Neural progenitor cell (in vitro differentiated cells): ENCODE measurements at regions not wholly inside any gene's neighbourhood (a gene's known extent, or its start where the extent isn't known, plus 50 kb on each side); places are given as distances from the start of the nearest gene placed in this dataset.

Source experiments
- DNase-seq: peaks from one replicate; pipeline ENCODE4 v3.0.0-alpha.2; 2016; ENCODE audit warnings: low spot score
- H2AFZ ChIP-seq: fragments of 200-600 bp; sonication (generic); replicated peaks from 2 replicates; pipeline ENCODE4 v1.6.1; 2016; ENCODE audit warnings: antibody characterized with exemption
- H3F3A ChIP-seq: fragments of 200-600 bp; sonication (generic); 2 replicates; pipeline ENCODE4 v1.6.1; 2016; ENCODE audit warnings: antibody characterized with exemption, low read depth
- H3K27ac ChIP-seq: fragments of 200-600 bp; sonication (generic); 2 replicates; pipeline ENCODE4 v1.5.1; 2016; ENCODE audit warnings: mild to moderate bottlenecking
- H3K27me3 ChIP-seq: fragments of 200-600 bp; sonication (generic); 2 replicates; pipeline ENCODE4 v1.6.1; 2016; ENCODE audit warnings: mild to moderate bottlenecking, moderate library complexity
- H3K36me3 ChIP-seq: fragments of 200-600 bp; sonication (generic); 2 replicates; pipeline ENCODE4 v1.5.1; 2016
- H3K4me1 ChIP-seq: fragments of 200-600 bp; sonication (generic); 2 replicates; pipeline ENCODE4 v1.6.1; 2016; ENCODE audit warnings: mixed run types
- H3K4me2 ChIP-seq: fragments of 200-600 bp; sonication (generic); 2 replicates; pipeline ENCODE4 v1.6.1; 2016
- H3K4me3 ChIP-seq: fragments of 200-600 bp; sonication (generic); 2 replicates; pipeline ENCODE4 v1.5.1; 2016
- H3K79me2 ChIP-seq: fragments of 200-600 bp; sonication (generic); 2 replicates; pipeline ENCODE4 v1.6.1; 2016; ENCODE audit warnings: low read depth
- H3K9ac ChIP-seq: fragments of 200-600 bp; sonication (generic); 2 replicates; pipeline ENCODE4 v1.6.1; 2016
- H3K9me3 ChIP-seq: fragments of 200-600 bp; sonication (generic); 2 replicates; pipeline ENCODE4 v1.5.1; 2016; ENCODE audit warnings: low read depth
- H4K20me1 ChIP-seq: fragments of 200-600 bp; sonication (generic); 2 replicates; pipeline ENCODE4 v1.6.1; 2016; ENCODE audit warnings: low read depth
- H3K27ac Mint-ChIP-seq: 3 replicates; pipeline ENCODE4 v1.8.0; 2021; ENCODE audit warnings: mixed read lengths
- H3K27me3 Mint-ChIP-seq: 2 replicates; pipeline ENCODE4 v1.8.0; 2022; ENCODE audit warnings: low read depth, mild to moderate bottlenecking, inconsistent platforms, moderate library complexity, mixed read lengths; ENCODE audit not compliant: insufficient read depth
- H3K36me3 Mint-ChIP-seq: 3 replicates; pipeline ENCODE4 v1.8.0; 2021; ENCODE audit warnings: mixed read lengths
- H3K4me1 Mint-ChIP-seq: 3 replicates; pipeline ENCODE4 v1.8.0; 2021; ENCODE audit warnings: mixed read lengths
- H3K4me3 Mint-ChIP-seq: 3 replicates; pipeline ENCODE4 v1.8.0; 2021; ENCODE audit warnings: mild to moderate bottlenecking, moderate library complexity, mixed read lengths
- H3K9me3 Mint-ChIP-seq: 3 replicates; pipeline ENCODE4 v1.8.0; 2020; ENCODE audit warnings: mixed read lengths
- EZH2 ChIP-seq: fragments of 200-600 bp; sonication (generic); IDR thresholded peaks from 2 replicates; pipeline ENCODE4 v1.6.1; 2017; ENCODE audit warnings: antibody characterized with exemption, mild to moderate bottlenecking, moderate library complexity
- EZH2phosphoT487 ChIP-seq: fragments of 200-600 bp; sonication (generic); IDR thresholded peaks from 2 replicates; pipeline ENCODE4 v1.6.1; 2017; ENCODE audit warnings: antibody characterized with exemption
- TF ChIP-seq, protein P1 (sequence below): fragments of 200-600 bp; sonication (generic); IDR thresholded peaks from 2 replicates; pipeline ENCODE4 v1.5.1; 2017; ENCODE audit warnings: antibody characterized with exemption, mild to moderate bottlenecking

DNA sequence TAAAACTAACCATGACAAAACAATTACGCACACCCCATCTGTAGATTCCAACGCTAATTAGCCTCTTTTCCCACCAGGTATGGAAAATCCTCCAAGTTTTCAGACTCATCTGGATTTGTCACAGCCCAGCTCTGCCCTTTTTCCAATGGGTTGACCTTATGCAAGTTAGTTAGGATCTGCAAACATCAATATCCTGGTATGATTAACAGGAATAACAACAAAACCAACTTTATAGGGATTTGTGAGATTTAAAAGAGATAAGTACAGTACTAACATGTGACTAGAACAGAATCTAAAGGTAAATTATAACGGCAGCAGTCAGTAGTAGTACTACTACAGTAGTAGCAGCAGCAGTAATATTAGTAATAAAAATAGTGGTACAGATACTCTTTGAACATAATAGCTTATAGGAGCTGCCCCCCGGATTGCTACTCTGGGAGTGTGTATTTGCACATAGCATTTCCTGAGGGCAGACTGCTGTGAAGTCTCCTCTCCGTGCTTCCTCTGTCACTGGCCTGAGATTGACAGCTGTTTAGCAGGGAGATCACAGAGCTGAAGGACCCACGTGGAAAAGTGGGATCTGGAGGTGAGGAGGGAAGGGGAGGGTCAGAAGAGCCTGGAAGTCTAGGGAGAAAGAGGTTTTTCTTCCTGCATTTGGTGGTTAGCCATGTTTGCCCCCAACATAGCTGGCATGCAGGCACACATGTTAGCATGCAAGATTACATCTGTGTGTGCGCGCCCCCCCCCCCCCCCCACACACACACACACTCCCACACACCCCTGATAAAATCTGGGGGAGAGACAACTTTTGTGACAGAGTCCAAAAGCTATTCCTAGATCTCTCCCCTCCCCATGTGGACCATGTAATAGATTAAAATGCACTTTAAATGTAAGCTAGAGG is 73.3 kb upstream of the FAM171A1 start:
- TF ChIP-seq, protein P1, sequence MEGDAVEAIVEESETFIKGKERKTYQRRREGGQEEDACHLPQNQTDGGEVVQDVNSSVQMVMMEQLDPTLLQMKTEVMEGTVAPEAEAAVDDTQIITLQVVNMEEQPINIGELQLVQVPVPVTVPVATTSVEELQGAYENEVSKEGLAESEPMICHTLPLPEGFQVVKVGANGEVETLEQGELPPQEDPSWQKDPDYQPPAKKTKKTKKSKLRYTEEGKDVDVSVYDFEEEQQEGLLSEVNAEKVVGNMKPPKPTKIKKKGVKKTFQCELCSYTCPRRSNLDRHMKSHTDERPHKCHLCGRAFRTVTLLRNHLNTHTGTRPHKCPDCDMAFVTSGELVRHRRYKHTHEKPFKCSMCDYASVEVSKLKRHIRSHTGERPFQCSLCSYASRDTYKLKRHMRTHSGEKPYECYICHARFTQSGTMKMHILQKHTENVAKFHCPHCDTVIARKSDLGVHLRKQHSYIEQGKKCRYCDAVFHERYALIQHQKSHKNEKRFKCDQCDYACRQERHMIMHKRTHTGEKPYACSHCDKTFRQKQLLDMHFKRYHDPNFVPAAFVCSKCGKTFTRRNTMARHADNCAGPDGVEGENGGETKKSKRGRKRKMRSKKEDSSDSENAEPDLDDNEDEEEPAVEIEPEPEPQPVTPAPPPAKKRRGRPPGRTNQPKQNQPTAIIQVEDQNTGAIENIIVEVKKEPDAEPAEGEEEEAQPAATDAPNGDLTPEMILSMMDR, result no peak
- TF ChIP-seq EZH2 (no peak), EZH2phosphoT487 (no peak)
- Histone ChIP-seq H3K79me2 (no peaks in the 10 kb centered on the region), H3K36me3 (no peaks in the 10 kb centered on the region), H3K27me3 (no peaks in the 10 kb centered on the region), H3K9me3 (no peaks in the 10 kb centered on the region), H3K9ac (no peak overlapping the region), H2AFZ (no peak overlapping the region), H3K4me3 (no peak overlapping the region), H3K27ac (no peak overlapping the region), H3K4me1 (peaks cover 5% of the 10 kb centered on the region), H3F3A (peaks cover 3% of the 10 kb centered on the region), H4K20me1 (no peaks in the 10 kb centered on the region), H3K4me2 (no peak overlapping the region)
- peaks cover 30% of the 10 kb centered on the region for H3K4me1 Mint-ChIP-seq
- no peaks in the 10 kb centered on the region for H3K36me3 Mint-ChIP-seq
- no peak for DNase-seq
- H3K27ac Mint-ChIP-seq, result no peak overlapping the region
- peaks cover 6% of the 10 kb centered on the region for H3K27me3 Mint-ChIP-seq
- H3K9me3 Mint-ChIP-seq, result peaks cover 2% of the 10 kb centered on the region
- no peak overlapping the region for H3K4me3 Mint-ChIP-seq

GRCh38 chr10:15442056-15442455 is 71.0 kb upstream of the FAM171A1 start:
- no peaks in the 10 kb centered on the region for H3K36me3 Mint-ChIP-seq
- Histone ChIP-seq H3K36me3 (no peaks in the 10 kb centered on the region), H4K20me1 (no peaks in the 10 kb centered on the region), H3K9ac (no peak overlapping the region), H3F3A (peaks cover 3% of the 10 kb centered on the region), H3K4me2 (no peak overlapping the region), H3K27me3 (no peaks in the 10 kb centered on the region), H3K4me3 (no peak overlapping the region), H3K9me3 (no peaks in the 10 kb centered on the region), H2AFZ (no peak overlapping the region), H3K4me1 (no peaks in the 10 kb centered on the region), H3K27ac (no peak overlapping the region), H3K79me2 (no peaks in the 10 kb centered on the region)
- TF ChIP-seq EZH2phosphoT487, result no peak
- TF ChIP-seq, protein P1, result no peak
- TF ChIP-seq EZH2, result no peak
- H3K4me3 Mint-ChIP-seq, result no peak overlapping the region
- H3K27me3 Mint-ChIP-seq, result peaks cover 7% of the 10 kb centered on the region
- no peak overlapping the region for H3K27ac Mint-ChIP-seq
- DNase-seq, result no peak
- no peaks in the 10 kb centered on the region for H3K9me3 Mint-ChIP-seq
- peaks cover 34% of the 10 kb centered on the region for H3K4me1 Mint-ChIP-seq

- H3K27ac Mint-ChIP-seq, result no peak overlapping the region
- Histone ChIP-seq H3K27me3 (peaks cover 6% of the 10 kb centered on the region), H3K36me3 (no peaks in the 10 kb centered on the region), H2AFZ (no peak overlapping the region), H4K20me1 (no peaks in the 10 kb centered on the region), H3K9ac (no peak overlapping the region), H3K9me3 (no peaks in the 10 kb centered on the region), H3K4me1 (no peaks in the 10 kb centered on the region), H3K4me2 (no peak overlapping the region), H3K79me2 (no peaks in the 10 kb centered on the region), H3F3A (peaks cover 3% of the 10 kb centered on the region), H3K4me3 (no peak overlapping the region), H3K27ac (no peak overlapping the region)
- no peak overlapping the region for H3K4me3 Mint-ChIP-seq
- no peaks in the 10 kb centered on the region for H3K9me3 Mint-ChIP-seq
- peaks cover 7% of the 10 kb centered on the region for H3K27me3 Mint-ChIP-seq
- no peaks in the 10 kb centered on the region for H3K36me3 Mint-ChIP-seq
- peaks cover 36% of the 10 kb centered on the region for H3K4me1 Mint-ChIP-seq
- no peak for DNase-seq
- TF ChIP-seq, protein P1, result no peak
- TF ChIP-seq EZH2, result no peak
- no peak for TF ChIP-seq EZH2phosphoT487
These were observed 69.2 kb upstream of the FAM171A1 start for GRCh38 chr10:15440204-15440711.
